H1 (cell line): ENCODE measurements at regions not wholly inside any gene's neighbourhood (a gene's known extent, or its start where the extent isn't known, plus 50 kb on each side); places are given as distances from the start of the nearest gene placed in this dataset.

Experiments used
- EZH2 ChIP-seq: fragments of 200-600 bp; sonication (generic); IDR thresholded peaks from 2 replicates; pipeline ENCODE4 v1.7.1; 2012; ENCODE audit warnings: low read depth, mild to moderate bottlenecking, moderate library complexity, low read length, inconsistent platforms; ENCODE audit not compliant: severe bottlenecking
- NANOG ChIP-seq: IDR thresholded peaks from 2 replicates; pipeline ENCODE4 v1.6.1; 2011; ENCODE audit warnings: low read length, low read depth, mild to moderate bottlenecking, inconsistent platforms; ENCODE audit not compliant: insufficient read depth, poor library complexity, severe bottlenecking

DNA sequence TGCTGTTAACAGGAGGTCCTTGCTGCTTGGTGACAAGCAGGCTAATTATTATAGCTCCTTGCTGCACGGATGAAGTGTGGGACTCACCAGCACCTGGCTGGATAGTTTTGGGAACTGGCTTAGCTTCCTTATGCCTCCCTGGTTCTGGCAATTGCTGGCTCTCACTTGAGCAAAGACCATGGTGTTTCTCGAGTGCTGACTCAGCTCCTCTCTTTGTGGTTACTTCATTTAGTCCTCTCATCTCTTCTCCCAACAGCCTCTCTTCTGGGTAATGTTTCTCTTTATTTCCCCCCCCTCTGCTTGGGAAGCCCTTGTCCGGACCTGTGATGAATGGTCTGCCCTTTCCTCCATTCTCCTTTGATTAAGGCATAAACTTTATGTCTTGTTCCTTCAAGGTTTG is 100.4 kb downstream of the CBLL2 start:
- TF ChIP-seq EZH2 (no peak), NANOG (no peak)
